ENCODE measurements at regions not wholly inside any gene's neighbourhood (a gene's known extent, or its start where the extent isn't known, plus 50 kb on each side); places are given as distances from the start of the nearest gene placed in this dataset.
A peak's percentile ranks its signal among the peaks of the same experiment; 100 is the strongest.

DNA sequence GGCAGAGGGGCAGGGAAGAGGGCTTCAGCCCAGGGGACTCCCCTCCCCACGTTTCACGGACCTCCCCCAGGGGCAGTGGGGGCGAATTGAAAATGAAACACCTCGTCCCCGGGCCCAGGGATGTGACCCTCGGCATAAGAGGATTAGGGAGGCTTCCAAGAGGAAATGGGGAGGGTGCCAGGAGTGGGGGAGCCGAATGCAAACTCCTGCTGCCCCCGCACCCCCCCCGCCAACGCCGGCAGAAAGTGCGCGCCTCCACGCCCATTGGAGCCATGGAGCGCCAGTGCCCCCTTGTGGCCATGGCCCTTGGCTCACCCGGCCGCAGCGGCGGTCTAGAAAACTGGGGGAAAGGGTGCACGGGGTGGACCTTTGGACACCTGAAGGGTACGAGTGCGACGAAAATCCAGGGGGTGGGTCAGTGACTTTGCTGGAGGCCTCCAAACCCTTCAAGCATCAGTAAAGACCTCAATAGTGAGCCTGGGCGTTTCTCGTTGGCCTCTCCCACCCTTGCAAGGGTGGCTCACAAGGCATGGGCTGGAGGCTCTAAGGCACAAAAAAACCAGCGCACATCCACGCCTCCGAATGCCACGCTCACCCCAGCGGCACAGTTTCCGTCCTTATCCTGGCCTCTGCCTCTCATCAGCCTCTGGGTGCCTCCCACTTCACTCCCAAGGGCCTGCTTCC is 120.8 kb upstream of the PJA1 start:
- H3K4me1 ChIP-seq (ENCODE audit: control insufficient read depth, low read depth, low read length) = peaks cover 31% of the 10 kb centered on the region
- H3K9me3 ChIP-seq (ENCODE audit: control insufficient read depth, low read depth, low read length) = no peaks in the 10 kb centered on the region
- peaks cover 65% of the 10 kb centered on the region for H3K27me3 ChIP-seq (ENCODE audit: control insufficient read depth, insufficient read depth, low read length)
- H3K27ac ChIP-seq (ENCODE audit: low read length) = no peak overlapping the region
- peak overlapping the region; percentile 59 for H3K4me3 ChIP-seq (ENCODE audit: low read length)
- peak overlapping the region; percentile 38 for H3K9ac ChIP-seq (ENCODE audit: low read length)
- no peaks in the 10 kb centered on the region for H3K36me3 ChIP-seq (ENCODE audit: control insufficient read depth, low read depth, low read length)

- Histone ChIP-seq H3K36me3 (ENCODE audit: control insufficient read depth, low read depth, low read length) (no peaks in the 10 kb centered on the region), H3K4me1 (ENCODE audit: control insufficient read depth, low read depth, low read length) (peaks cover 31% of the 10 kb centered on the region), H3K9me3 (ENCODE audit: control insufficient read depth, low read depth, low read length) (no peaks in the 10 kb centered on the region), H3K27me3 (ENCODE audit: control insufficient read depth, insufficient read depth, low read length) (peaks cover 71% of the 10 kb centered on the region), H3K27ac (ENCODE audit: low read length) (no peak overlapping the region), H3K9ac (ENCODE audit: low read length) (peak overlapping the region; percentile 38), H3K4me3 (ENCODE audit: low read length) (peak overlapping the region; percentile 59)
Observed at GRCh38 chrX:69285401-69285877, 120.2 kb upstream of the PJA1 start.

DNA sequence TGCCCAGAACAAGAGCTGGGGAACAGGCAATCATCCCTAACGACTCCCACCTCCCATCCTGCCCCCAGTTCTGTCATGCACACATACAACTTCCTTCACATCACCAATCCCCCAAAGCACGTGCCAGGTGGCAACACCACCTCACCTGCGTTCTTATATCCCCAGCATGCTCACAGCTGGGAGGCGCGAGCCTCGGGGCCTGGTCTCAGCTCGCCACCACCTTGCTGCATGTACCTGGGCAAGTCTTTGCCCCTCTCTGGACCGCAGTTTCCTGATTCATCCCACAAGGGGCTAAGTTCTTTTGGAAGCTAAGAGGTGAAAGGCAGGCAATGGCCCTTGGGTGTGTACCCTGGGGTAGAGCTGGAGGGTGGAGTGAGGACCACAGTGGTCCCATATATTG is 119.2 kb upstream of the PJA1 start:
- no peak overlapping the region for H3K9ac ChIP-seq (ENCODE audit: low read length)
- peaks cover 28% of the 10 kb centered on the region for H3K4me1 ChIP-seq (ENCODE audit: control insufficient read depth, low read depth, low read length)
- no peak overlapping the region for H3K27ac ChIP-seq (ENCODE audit: low read length)
- H3K36me3 ChIP-seq (ENCODE audit: control insufficient read depth, low read depth, low read length) = no peaks in the 10 kb centered on the region
- peaks cover 77% of the 10 kb centered on the region for H3K27me3 ChIP-seq (ENCODE audit: control insufficient read depth, insufficient read depth, low read length)
- H3K4me3 ChIP-seq (ENCODE audit: low read length) = no peak overlapping the region
- no peaks in the 10 kb centered on the region for H3K9me3 ChIP-seq (ENCODE audit: control insufficient read depth, low read depth, low read length)

GRCh38 chrX:69282893-69283690 is 117.8 kb upstream of the PJA1 start:
- Histone ChIP-seq H3K4me3 (ENCODE audit: low read length) (no peak overlapping the region), H3K36me3 (ENCODE audit: control insufficient read depth, low read depth, low read length) (no peaks in the 10 kb centered on the region), H3K4me1 (ENCODE audit: control insufficient read depth, low read depth, low read length) (peaks cover 37% of the 10 kb centered on the region), H3K27me3 (ENCODE audit: control insufficient read depth, insufficient read depth, low read length) (peaks cover 82% of the 10 kb centered on the region), H3K9me3 (ENCODE audit: control insufficient read depth, low read depth, low read length) (no peaks in the 10 kb centered on the region), H3K9ac (ENCODE audit: low read length) (no peak overlapping the region), H3K27ac (ENCODE audit: low read length) (no peak overlapping the region)

DNA sequence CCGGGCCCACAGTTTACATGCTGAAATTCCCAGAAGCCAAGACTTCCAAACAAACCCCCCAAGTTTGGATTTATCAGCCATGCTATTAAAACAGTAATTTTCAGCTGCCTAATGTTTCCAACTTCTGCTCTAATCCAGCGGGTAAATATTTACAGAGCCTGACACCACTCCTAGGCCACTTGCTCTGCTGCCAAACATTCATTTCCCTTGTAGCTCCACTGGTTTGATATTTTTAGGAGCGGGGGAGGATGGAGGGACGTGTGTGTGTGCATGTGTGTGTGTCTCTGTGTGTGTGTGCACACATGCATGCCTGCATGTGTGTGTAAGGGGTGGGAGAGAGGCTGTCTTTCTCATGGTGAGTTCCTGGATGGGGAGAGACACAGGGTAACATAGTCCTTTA is 115.7 kb upstream of the PJA1 start:
- Histone ChIP-seq H3K9me3 (ENCODE audit: control insufficient read depth, low read depth, low read length) (no peaks in the 10 kb centered on the region), H3K4me1 (ENCODE audit: control insufficient read depth, low read depth, low read length) (peaks cover 56% of the 10 kb centered on the region), H3K36me3 (ENCODE audit: control insufficient read depth, low read depth, low read length) (no peaks in the 10 kb centered on the region), H3K27ac (ENCODE audit: low read length) (no peak overlapping the region), H3K27me3 (ENCODE audit: control insufficient read depth, insufficient read depth, low read length) (peaks cover 88% of the 10 kb centered on the region), H3K4me3 (ENCODE audit: low read length) (no peak overlapping the region), H3K9ac (ENCODE audit: low read length) (no peak overlapping the region)

DNA sequence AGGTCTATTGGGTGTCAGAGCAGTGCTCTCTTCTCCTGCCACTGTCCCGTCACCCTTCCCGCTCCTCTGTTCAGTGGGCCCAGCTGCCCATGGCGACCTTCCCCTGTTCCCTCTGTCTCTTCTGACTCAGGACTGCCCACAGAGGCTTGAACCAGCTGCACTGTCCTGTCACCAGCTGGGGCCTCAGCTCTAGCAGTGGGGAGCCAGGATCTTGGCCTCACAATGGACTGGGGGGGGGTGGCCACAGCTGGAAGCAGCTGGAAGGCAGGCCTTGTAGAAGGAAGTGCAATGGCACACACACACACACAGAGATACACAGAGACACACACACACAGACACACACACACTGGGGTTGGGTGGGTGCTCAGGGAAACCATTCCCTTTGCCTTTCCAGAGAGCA is 114.0 kb upstream of the PJA1 start:
- Histone ChIP-seq H3K27me3 (ENCODE audit: control insufficient read depth, insufficient read depth, low read length) (peaks cover 86% of the 10 kb centered on the region), H3K9ac (ENCODE audit: low read length) (no peak overlapping the region), H3K4me3 (ENCODE audit: low read length) (no peak overlapping the region), H3K27ac (ENCODE audit: low read length) (no peak overlapping the region), H3K4me1 (ENCODE audit: control insufficient read depth, low read depth, low read length) (peaks cover 44% of the 10 kb centered on the region), H3K9me3 (ENCODE audit: control insufficient read depth, low read depth, low read length) (no peaks in the 10 kb centered on the region), H3K36me3 (ENCODE audit: control insufficient read depth, low read depth, low read length) (no peaks in the 10 kb centered on the region)

GRCh38 chrX:69278031-69278687 is 112.9 kb upstream of the PJA1 start:
- Histone ChIP-seq H3K27ac (ENCODE audit: low read length) (no peak overlapping the region), H3K4me1 (ENCODE audit: control insufficient read depth, low read depth, low read length) (peaks cover 43% of the 10 kb centered on the region), H3K27me3 (ENCODE audit: control insufficient read depth, insufficient read depth, low read length) (peaks cover 86% of the 10 kb centered on the region), H3K9ac (ENCODE audit: low read length) (peak overlapping the region; percentile 31), H3K9me3 (ENCODE audit: control insufficient read depth, low read depth, low read length) (no peaks in the 10 kb centered on the region), H3K4me3 (ENCODE audit: low read length) (peak overlapping the region; percentile 34), H3K36me3 (ENCODE audit: control insufficient read depth, low read depth, low read length) (no peaks in the 10 kb centered on the region)

GRCh38 chrX:69277369-69277990 is 112.2 kb upstream of the PJA1 start:
- no peak overlapping the region for H3K4me3 ChIP-seq (ENCODE audit: low read length)
- H3K27ac ChIP-seq (ENCODE audit: low read length) = no peak overlapping the region
- H3K27me3 ChIP-seq (ENCODE audit: control insufficient read depth, insufficient read depth, low read length) = peaks cover 86% of the 10 kb centered on the region
- H3K4me1 ChIP-seq (ENCODE audit: control insufficient read depth, low read depth, low read length) = peaks cover 40% of the 10 kb centered on the region
- H3K9me3 ChIP-seq (ENCODE audit: control insufficient read depth, low read depth, low read length) = no peaks in the 10 kb centered on the region
- H3K36me3 ChIP-seq (ENCODE audit: control insufficient read depth, low read depth, low read length) = no peaks in the 10 kb centered on the region
- H3K9ac ChIP-seq (ENCODE audit: low read length) = no peak overlapping the region

GRCh38 chrX:69268611-69269010 is 103.4 kb upstream of the PJA1 start:
- Histone ChIP-seq H3K4me1 (ENCODE audit: control insufficient read depth, low read depth, low read length) (peaks cover 13% of the 10 kb centered on the region), H3K9ac (ENCODE audit: low read length) (no peak overlapping the region), H3K36me3 (ENCODE audit: control insufficient read depth, low read depth, low read length) (no peaks in the 10 kb centered on the region), H3K27ac (ENCODE audit: low read length) (no peak overlapping the region), H3K4me3 (ENCODE audit: low read length) (no peak overlapping the region), H3K27me3 (ENCODE audit: control insufficient read depth, insufficient read depth, low read length) (peaks cover 75% of the 10 kb centered on the region), H3K9me3 (ENCODE audit: control insufficient read depth, low read depth, low read length) (no peaks in the 10 kb centered on the region)

DNA sequence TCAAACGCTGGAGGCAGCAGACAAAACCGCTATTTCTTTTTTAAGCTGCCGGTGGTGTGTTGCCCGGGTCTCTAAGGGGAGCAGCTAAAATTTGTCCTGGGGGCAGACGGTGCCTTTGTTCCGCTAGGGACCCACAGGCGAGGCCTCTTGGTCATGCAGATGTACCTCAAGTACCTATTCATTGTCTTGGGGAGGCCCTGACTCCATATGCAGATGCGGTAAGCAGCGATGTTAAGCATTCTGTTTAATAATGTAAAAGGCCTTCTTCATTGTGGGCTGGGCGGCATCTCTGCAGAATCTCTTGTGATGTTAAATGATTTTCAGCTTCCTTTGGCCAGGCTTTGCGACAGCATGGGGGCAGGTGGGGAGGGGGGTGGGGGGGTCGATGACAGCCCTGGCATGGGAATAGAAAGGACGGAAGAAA is 98.9 kb upstream of the PJA1 start:
- Histone ChIP-seq H3K36me3 (ENCODE audit: control insufficient read depth, low read depth, low read length) (no peaks in the 10 kb centered on the region), H3K27ac (ENCODE audit: low read length) (no peak overlapping the region), H3K9me3 (ENCODE audit: control insufficient read depth, low read depth, low read length) (no peaks in the 10 kb centered on the region), H3K27me3 (ENCODE audit: control insufficient read depth, insufficient read depth, low read length) (peaks cover 92% of the 10 kb centered on the region), H3K9ac (ENCODE audit: low read length) (no peak overlapping the region), H3K4me3 (ENCODE audit: low read length) (no peak overlapping the region), H3K4me1 (ENCODE audit: control insufficient read depth, low read depth, low read length) (peaks cover 31% of the 10 kb centered on the region)

- H3K4me3 ChIP-seq (ENCODE audit: low read length) = peak overlapping the region; percentile 33
- no peak overlapping the region for H3K9ac ChIP-seq (ENCODE audit: low read length)
- H3K4me1 ChIP-seq (ENCODE audit: control insufficient read depth, low read depth, low read length) = peaks cover 29% of the 10 kb centered on the region
- H3K27me3 ChIP-seq (ENCODE audit: control insufficient read depth, insufficient read depth, low read length) = peaks cover 92% of the 10 kb centered on the region
- H3K9me3 ChIP-seq (ENCODE audit: control insufficient read depth, low read depth, low read length) = no peaks in the 10 kb centered on the region
- no peaks in the 10 kb centered on the region for H3K36me3 ChIP-seq (ENCODE audit: control insufficient read depth, low read depth, low read length)
- no peak overlapping the region for H3K27ac ChIP-seq (ENCODE audit: low read length)
Observed at GRCh38 chrX:69263251-69263820, 98.1 kb upstream of the PJA1 start.
